Chondrocyte (in vitro differentiated cells): ENCODE measurements at regions not wholly inside any gene's neighbourhood (a gene's known extent, or its start where the extent isn't known, plus 50 kb on each side); places are given as distances from the start of the nearest gene placed in this dataset.

Experiments
- DNase-seq: peaks from one replicate; pipeline ENCODE4 v3.0.0; 2021; ENCODE audit warnings: mixed read lengths, low spot score
- H3K27ac Mint-ChIP-seq: one replicate; pipeline ENCODE4 v1.8.0; 2021; ENCODE audit warnings: mild to moderate bottlenecking, moderate library complexity, mixed read lengths; ENCODE audit not compliant: unreplicated experiment
- H3K27me3 Mint-ChIP-seq: 2 replicates; pipeline ENCODE4 v1.8.0; 2021; ENCODE audit warnings: low read depth, mixed read lengths
- H3K36me3 Mint-ChIP-seq: 2 replicates; pipeline ENCODE4 v1.8.0; 2021; ENCODE audit warnings: low read depth, mixed read lengths
- H3K4me1 Mint-ChIP-seq: 2 replicates; pipeline ENCODE4 v1.8.0; 2021; ENCODE audit warnings: low read depth, mild to moderate bottlenecking, mixed read lengths
- H3K4me3 Mint-ChIP-seq: one replicate; pipeline ENCODE4 v1.8.0; 2021; ENCODE audit warnings: mild to moderate bottlenecking, moderate library complexity, mixed read lengths; ENCODE audit not compliant: unreplicated experiment
- H3K9me3 Mint-ChIP-seq: 2 replicates; pipeline ENCODE4 v1.8.0; 2021; ENCODE audit warnings: low read depth, mixed read lengths
- TF ChIP-seq, protein P1 (sequence below): fragments of 200-600 bp; sonication (generic); IDR thresholded peaks from 2 replicates; pipeline ENCODE4 v1.5.0; 2021; ENCODE audit warnings: antibody characterized with exemption, mild to moderate bottlenecking, moderate library complexity

DNA sequence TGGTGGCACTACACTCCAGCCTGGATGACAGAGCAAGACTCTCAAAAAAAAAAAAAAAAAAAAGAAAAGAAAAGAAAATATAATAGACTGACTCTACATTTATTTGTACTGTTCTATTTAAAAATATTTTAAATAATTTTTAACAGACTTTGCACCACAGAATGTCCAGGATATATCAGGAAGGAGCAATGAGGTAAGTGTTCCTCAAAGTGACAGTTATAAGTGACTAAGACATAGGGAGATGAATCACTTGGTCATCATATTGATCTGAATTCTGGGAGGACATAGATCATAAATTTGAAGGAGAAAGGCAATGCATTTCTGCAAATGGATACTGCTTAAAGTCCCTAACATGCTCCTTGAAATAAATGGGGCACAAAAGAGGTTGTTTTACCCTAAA lies 221.5 kb downstream of the KCNC2 start:
- H3K27me3 Mint-ChIP-seq, result peaks cover 6% of the 10 kb centered on the region
- DNase-seq, result no peak
- H3K4me1 Mint-ChIP-seq, result no peaks in the 10 kb centered on the region
- no peaks in the 10 kb centered on the region for H3K36me3 Mint-ChIP-seq
- no peak overlapping the region for H3K27ac Mint-ChIP-seq
- TF ChIP-seq, protein P1, sequence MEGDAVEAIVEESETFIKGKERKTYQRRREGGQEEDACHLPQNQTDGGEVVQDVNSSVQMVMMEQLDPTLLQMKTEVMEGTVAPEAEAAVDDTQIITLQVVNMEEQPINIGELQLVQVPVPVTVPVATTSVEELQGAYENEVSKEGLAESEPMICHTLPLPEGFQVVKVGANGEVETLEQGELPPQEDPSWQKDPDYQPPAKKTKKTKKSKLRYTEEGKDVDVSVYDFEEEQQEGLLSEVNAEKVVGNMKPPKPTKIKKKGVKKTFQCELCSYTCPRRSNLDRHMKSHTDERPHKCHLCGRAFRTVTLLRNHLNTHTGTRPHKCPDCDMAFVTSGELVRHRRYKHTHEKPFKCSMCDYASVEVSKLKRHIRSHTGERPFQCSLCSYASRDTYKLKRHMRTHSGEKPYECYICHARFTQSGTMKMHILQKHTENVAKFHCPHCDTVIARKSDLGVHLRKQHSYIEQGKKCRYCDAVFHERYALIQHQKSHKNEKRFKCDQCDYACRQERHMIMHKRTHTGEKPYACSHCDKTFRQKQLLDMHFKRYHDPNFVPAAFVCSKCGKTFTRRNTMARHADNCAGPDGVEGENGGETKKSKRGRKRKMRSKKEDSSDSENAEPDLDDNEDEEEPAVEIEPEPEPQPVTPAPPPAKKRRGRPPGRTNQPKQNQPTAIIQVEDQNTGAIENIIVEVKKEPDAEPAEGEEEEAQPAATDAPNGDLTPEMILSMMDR, result no peak
- no peaks in the 10 kb centered on the region for H3K9me3 Mint-ChIP-seq
- H3K4me3 Mint-ChIP-seq, result no peak overlapping the region
